22Rv1 (cell line): ENCODE measurements at regions not wholly inside any gene's neighbourhood (a gene's known extent, or its start where the extent isn't known, plus 50 kb on each side); places are given as distances from the start of the nearest gene placed in this dataset.

Experiments used
- ZFX ChIP-seq: fragments of 450-650 bp; IDR thresholded peaks from 2 replicates; pipeline ENCODE4 v1.6.1; 2017; ENCODE audit warnings: antibody characterized with exemption, borderline replicate concordance
- TF ChIP-seq, protein P1 (sequence below): fragments of 450-650 bp; IDR thresholded peaks from 2 replicates; pipeline ENCODE4 v1.5.1; 2017; ENCODE audit warnings: mild to moderate bottlenecking

DNA sequence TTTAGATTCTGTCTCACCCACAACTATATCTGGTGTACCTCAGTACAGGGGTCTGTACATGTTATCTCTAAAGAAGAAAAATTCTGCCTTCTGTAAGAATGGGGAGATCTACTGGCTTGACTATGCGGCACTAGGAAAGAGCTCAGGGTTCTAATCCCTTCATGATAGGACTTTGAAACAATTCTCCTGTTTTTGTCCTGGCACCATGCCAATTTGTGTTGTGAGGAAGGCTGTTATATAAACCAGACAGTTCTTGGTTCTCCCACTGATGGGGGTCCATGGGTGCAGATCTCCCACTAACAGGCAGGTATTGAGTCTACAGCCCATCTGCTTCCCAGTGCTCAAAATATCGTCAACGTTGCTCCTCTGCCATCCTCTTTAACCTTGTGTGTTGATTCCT, 883.7 kb downstream of the GALC start:
- TF ChIP-seq ZFX: no peak
- TF ChIP-seq, protein P1, sequence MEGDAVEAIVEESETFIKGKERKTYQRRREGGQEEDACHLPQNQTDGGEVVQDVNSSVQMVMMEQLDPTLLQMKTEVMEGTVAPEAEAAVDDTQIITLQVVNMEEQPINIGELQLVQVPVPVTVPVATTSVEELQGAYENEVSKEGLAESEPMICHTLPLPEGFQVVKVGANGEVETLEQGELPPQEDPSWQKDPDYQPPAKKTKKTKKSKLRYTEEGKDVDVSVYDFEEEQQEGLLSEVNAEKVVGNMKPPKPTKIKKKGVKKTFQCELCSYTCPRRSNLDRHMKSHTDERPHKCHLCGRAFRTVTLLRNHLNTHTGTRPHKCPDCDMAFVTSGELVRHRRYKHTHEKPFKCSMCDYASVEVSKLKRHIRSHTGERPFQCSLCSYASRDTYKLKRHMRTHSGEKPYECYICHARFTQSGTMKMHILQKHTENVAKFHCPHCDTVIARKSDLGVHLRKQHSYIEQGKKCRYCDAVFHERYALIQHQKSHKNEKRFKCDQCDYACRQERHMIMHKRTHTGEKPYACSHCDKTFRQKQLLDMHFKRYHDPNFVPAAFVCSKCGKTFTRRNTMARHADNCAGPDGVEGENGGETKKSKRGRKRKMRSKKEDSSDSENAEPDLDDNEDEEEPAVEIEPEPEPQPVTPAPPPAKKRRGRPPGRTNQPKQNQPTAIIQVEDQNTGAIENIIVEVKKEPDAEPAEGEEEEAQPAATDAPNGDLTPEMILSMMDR: no peak
